ENCODE measurements at regions not wholly inside any gene's neighbourhood (a gene's known extent, or its start where the extent isn't known, plus 50 kb on each side); places are given as distances from the start of the nearest gene placed in this dataset.

DNA sequence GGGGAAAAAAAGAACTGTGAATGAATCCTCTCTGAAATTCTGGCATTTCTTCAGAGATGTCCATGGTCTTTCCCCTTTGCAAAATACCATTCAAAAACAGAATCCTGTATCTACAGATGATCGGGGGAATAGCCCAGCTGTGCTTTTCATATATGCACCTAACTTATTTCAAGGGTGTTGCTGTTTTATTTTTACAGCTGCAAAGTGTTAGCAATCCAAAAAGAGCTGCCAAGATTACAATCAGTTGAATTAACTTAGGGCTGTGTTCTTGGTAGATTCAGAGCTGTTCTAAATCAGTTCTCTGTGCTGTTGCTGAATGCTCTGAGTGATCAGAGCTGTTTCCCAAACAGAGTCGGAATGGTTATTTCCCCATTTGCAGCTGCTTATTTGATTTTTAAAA lies 175.7 kb upstream of the SEMA6D start:
- no peak overlapping the region for H3K27ac Mint-ChIP-seq
- H3K4me3 Mint-ChIP-seq: no peak overlapping the region
- H3K9me3 Mint-ChIP-seq: peaks cover 5% of the 10 kb centered on the region
- H3K36me3 Mint-ChIP-seq (ENCODE audit: low read depth): no peaks in the 10 kb centered on the region
- H3K27me3 Mint-ChIP-seq: no peaks in the 10 kb centered on the region
- DNase-seq: no peak
- no peaks in the 10 kb centered on the region for H3K4me1 Mint-ChIP-seq
- ATAC-seq: no peak

DNA sequence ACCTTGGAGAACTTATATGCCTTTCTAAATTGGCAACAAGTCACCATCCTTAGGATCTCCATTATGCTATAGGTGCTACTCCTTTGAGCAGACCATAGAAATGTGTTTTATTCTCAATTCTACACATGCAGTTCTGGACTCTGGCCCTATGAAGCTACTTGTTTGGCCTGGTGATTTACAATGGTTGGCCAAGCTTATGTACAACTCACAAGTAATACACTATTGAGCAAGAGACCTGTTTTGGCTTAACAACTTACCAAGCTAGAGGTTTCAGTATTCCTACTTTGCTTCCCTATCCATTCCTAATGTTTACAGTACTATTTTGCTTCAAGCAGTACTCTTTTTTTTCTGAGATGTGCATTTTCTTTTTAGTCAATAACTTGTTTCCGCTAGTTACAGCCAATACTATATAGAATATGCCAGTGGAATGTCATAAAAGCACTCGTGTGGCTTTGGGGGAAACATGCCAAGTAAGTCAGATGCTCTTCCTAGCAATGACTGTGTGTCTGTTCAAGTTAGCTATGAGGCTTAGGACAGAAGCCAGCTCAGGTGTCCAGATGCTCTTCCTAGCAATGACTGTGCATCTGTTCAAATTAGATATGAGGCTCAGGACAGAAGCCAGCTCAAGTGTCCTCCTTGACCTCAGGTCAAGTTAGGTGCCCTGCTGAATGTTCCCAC lies 174.9 kb upstream of the SEMA6D start:
- Mint-ChIP-seq H3K27ac (no peak overlapping the region), H3K4me3 (no peak overlapping the region), H3K4me1 (no peaks in the 10 kb centered on the region), H3K27me3 (no peaks in the 10 kb centered on the region), H3K9me3 (peaks cover 9% of the 10 kb centered on the region), H3K36me3 (ENCODE audit: low read depth) (no peaks in the 10 kb centered on the region)
- no peak for ATAC-seq
- no peak for DNase-seq

DNA sequence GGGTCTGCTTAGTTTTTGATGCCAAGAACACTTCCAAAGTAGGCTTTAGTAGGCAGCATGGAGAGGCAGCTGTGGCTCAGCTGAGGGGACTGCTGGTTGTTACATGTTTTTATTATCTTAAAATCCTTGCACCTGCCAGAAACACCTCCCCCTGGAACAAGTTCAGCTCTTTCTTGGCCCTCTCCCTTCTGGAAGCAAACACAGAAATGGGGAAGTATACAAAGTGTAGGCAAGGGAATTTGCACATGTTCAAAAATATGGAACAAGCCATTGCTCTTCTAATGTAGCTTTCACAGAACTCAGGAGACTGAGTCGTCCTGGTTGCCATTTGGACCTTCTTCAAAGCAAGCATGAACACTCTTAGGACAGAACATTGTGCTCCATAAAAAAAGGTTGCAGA lies 169.1 kb upstream of the SEMA6D start:
- DNase-seq (no peak), ATAC-seq (no peak)
- H3K4me1 Mint-ChIP-seq: no peaks in the 10 kb centered on the region
- no peaks in the 10 kb centered on the region for H3K27me3 Mint-ChIP-seq
- H3K27ac Mint-ChIP-seq: no peak overlapping the region
- no peaks in the 10 kb centered on the region for H3K36me3 Mint-ChIP-seq (ENCODE audit: low read depth)
- H3K4me3 Mint-ChIP-seq: no peak overlapping the region
- H3K9me3 Mint-ChIP-seq: peaks cover 9% of the 10 kb centered on the region

DNA sequence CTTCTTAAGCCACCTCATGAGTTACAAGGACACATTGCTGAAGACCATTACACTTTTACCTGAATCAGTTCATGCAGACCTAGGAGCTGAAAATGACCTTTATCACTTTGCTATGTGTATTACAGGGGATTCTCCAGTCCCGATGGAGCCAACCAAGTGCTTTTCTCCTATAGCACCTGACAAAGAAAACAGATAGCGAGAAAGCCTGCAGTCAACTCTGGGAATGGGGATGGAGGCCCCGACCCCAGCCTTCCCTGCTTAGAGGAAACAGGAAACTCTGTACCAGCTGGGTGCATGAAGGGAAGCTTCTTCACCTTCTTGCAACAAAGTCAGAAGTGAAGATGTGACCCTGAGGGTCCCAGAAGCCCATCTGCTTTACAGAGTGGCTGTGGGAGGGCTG lies 168.3 kb upstream of the SEMA6D start:
- Mint-ChIP-seq H3K27ac (no peak overlapping the region), H3K9me3 (peaks cover 9% of the 10 kb centered on the region), H3K36me3 (ENCODE audit: low read depth) (no peaks in the 10 kb centered on the region), H3K4me3 (no peak overlapping the region), H3K27me3 (no peaks in the 10 kb centered on the region), H3K4me1 (no peaks in the 10 kb centered on the region)
- ATAC-seq: no peak
- DNase-seq: no peak

DNA sequence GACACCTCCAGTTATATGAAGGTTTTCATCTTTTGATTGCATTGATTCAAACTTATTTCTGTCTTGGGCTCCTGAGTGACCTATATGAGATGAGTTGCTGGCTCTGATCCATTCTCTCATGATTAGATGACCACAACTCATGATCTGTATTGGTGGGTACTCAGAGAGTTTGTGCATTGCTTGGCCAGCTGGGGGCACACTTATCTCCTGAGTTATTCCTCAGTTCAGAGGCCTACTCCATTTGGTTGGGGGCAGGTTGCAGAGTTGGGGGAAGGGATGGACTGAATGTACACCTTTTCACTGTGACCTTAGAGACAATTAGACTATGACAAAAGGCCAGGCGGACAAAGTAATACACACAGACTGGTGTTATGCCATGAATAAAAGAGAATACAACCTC lies 166.2 kb upstream of the SEMA6D start:
- Mint-ChIP-seq H3K4me3 (no peak overlapping the region), H3K27me3 (no peaks in the 10 kb centered on the region), H3K36me3 (ENCODE audit: low read depth) (no peaks in the 10 kb centered on the region), H3K4me1 (no peaks in the 10 kb centered on the region), H3K27ac (no peak overlapping the region), H3K9me3 (peaks cover 5% of the 10 kb centered on the region)
- DNase-seq (no peak), ATAC-seq (no peak)

DNA sequence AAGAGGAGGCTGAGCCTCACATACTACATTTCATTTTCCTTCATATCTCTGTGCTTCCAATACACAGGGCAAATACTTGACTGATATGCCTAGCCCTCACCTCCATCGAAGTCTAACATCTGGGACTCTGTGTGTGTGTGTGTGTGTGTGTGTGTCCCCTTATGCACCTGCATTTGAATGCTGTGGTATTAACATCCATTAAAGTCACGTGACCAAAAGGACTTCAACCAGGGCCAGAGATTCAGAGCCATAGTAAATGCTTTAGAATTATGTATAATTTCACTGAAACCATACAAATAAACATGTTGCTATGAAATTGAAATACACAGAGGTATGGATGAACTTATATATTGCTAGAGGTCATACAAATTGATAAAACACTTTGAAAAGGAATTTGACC lies 165.8 kb upstream of the SEMA6D start:
- Mint-ChIP-seq H3K4me1 (no peaks in the 10 kb centered on the region), H3K36me3 (ENCODE audit: low read depth) (no peaks in the 10 kb centered on the region), H3K9me3 (peaks cover 3% of the 10 kb centered on the region), H3K27ac (no peak overlapping the region), H3K27me3 (no peaks in the 10 kb centered on the region), H3K4me3 (no peak overlapping the region)
- DNase-seq (no peak), ATAC-seq (no peak)

DNA sequence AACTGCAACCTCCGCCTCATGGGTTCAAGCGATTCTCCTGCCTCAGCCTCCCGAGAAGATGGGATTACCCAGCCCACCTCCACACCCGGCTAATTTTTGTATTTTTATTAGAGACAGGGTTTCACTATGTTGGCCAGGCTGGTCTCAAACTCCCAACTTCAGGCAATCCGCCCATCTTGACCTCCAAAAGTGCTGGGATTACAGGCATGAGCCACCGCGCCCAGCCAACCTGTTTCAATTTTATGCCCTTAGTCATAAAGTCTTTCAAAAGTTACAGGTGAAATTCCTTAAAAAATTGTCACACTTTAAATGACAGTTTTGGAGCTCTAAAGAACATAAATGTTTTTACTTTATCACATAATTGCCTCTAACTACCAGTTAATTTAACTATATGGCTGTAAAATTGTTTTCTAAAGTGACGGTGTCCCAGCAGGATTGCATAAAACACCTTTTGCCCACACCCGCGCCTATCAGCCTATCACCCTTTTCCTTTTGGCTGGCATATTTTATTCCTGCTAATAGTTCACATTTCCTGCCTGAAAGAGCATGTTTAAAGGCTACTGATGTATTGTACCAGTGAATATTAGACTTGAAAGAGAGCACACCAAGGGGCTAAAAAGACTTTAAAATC lies 164.2 kb upstream of the SEMA6D start:
- Mint-ChIP-seq H3K36me3 (ENCODE audit: low read depth) (no peaks in the 10 kb centered on the region), H3K4me1 (no peaks in the 10 kb centered on the region), H3K27ac (no peak overlapping the region), H3K4me3 (no peak overlapping the region), H3K9me3 (peaks cover under 1% of the 10 kb centered on the region), H3K27me3 (peaks cover 2% of the 10 kb centered on the region)
- DNase-seq (no peak), ATAC-seq (no peak)

DNA sequence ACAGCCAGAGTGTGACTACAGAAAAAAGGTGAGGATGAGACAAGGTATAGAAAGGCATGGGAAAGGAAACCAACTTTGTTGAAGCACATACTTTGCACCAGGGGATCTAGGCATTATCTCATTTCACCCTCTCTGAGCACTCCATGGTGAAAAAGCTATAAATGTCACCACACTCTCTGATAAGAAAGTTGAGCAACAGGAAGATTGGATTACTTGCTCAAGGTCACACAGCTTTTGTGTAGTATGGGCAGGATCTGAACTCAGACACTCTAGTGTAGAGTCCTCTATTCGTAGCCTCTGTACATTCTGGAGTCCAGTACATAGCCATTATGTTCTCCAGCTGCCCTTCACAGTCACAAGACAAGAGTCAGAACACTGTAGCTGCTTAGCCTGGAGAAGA lies 163.4 kb upstream of the SEMA6D start:
- Mint-ChIP-seq H3K27me3 (peaks cover 2% of the 10 kb centered on the region), H3K4me1 (no peaks in the 10 kb centered on the region), H3K36me3 (ENCODE audit: low read depth) (no peaks in the 10 kb centered on the region), H3K9me3 (peaks cover 8% of the 10 kb centered on the region), H3K27ac (no peak overlapping the region), H3K4me3 (no peak overlapping the region)
- ATAC-seq (no peak), DNase-seq (no peak)

DNA sequence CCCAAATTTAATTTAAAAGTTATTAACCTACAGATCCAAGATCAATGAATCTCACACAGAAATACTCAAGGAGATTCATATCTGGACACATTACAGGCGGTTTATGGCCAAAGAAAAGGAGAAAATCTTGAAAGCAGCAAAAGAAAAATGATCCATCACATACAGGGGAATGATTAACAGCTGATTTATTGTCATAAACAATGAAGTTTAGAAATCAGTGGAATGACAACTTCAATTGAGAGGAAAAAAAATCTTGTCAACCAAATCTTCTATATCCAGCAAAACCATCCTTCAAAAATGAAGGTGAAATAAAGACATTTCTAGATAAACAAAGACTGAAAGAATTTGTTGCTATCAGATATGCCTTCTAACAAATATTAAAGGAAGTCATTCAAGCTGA lies 156.2 kb upstream of the SEMA6D start:
- Mint-ChIP-seq H3K27ac (no peak overlapping the region), H3K27me3 (peaks cover 2% of the 10 kb centered on the region), H3K9me3 (peaks cover 27% of the 10 kb centered on the region), H3K36me3 (ENCODE audit: low read depth) (no peaks in the 10 kb centered on the region), H3K4me3 (no peak overlapping the region), H3K4me1 (no peaks in the 10 kb centered on the region)
- ATAC-seq (no peak), DNase-seq (no peak)

DNA sequence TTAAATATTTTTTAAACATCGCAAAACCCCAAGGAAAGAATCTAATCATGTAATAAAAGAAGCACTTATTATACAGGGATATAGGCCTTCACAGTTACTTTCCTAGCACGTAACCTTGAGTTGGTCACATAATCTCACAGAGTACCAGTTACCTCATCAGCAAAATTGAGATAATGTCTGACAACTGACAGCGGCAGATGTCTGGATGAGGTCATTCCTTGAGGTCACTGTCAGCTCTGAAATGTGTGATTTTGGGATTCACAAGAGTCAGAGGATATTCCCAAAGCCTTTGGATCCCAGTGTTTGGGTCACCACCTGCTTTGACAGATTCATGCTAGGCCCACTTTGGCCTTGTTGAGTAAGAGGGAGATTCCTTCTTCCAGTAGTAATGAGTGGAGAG lies 151.4 kb upstream of the SEMA6D start:
- H3K4me3 Mint-ChIP-seq: no peak overlapping the region
- peaks cover 3% of the 10 kb centered on the region for H3K9me3 Mint-ChIP-seq
- no peak for ATAC-seq
- no peak overlapping the region for H3K27ac Mint-ChIP-seq
- no peak for DNase-seq
- no peaks in the 10 kb centered on the region for H3K4me1 Mint-ChIP-seq
- no peaks in the 10 kb centered on the region for H3K36me3 Mint-ChIP-seq (ENCODE audit: low read depth)
- no peaks in the 10 kb centered on the region for H3K27me3 Mint-ChIP-seq

DNA sequence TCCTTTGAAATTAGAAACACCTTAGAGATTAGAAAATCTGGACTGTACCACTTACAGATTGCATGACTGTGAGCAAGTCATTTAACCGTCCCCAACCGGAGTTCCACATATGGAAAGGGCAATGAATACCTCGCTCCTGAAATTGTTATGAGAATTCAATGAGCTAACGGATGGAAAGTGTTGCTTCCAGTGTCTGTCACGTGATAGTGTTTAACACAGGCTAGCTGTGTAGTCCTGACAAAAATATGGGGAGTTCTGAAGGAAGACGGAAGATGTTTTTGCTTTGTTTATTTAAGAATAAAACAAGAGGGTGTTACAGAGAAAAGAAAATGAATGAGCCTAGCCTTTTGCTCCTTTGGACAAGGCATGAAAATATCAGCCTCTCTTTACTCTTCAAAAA lies 150.7 kb upstream of the SEMA6D start:
- no peak overlapping the region for H3K4me3 Mint-ChIP-seq
- H3K27me3 Mint-ChIP-seq: no peaks in the 10 kb centered on the region
- ATAC-seq: no peak
- no peak for DNase-seq
- peaks cover 3% of the 10 kb centered on the region for H3K9me3 Mint-ChIP-seq
- no peaks in the 10 kb centered on the region for H3K36me3 Mint-ChIP-seq (ENCODE audit: low read depth)
- H3K4me1 Mint-ChIP-seq: no peaks in the 10 kb centered on the region
- no peak overlapping the region for H3K27ac Mint-ChIP-seq

DNA sequence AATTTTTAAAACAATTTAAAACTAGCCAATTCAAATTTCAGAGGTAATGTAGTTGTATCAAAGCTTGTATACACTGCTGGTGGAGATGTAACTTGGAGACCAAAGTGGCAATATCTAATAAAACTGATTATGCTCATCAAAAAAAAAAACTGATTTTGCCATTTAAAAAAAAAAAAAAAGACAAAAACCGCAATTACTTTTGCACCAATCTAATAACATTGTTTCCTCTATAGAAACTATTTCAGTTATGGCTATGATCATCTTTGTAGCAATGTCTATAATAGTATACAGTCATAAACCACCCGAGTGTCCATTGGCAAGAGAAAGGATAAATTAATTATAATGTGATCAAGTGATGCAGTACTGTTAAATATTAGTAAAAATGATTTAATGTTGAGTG lies 149.3 kb upstream of the SEMA6D start:
- no peaks in the 10 kb centered on the region for H3K27me3 Mint-ChIP-seq
- no peak for ATAC-seq
- DNase-seq: no peak
- peaks cover 3% of the 10 kb centered on the region for H3K9me3 Mint-ChIP-seq
- H3K4me1 Mint-ChIP-seq: no peaks in the 10 kb centered on the region
- no peaks in the 10 kb centered on the region for H3K36me3 Mint-ChIP-seq (ENCODE audit: low read depth)
- H3K4me3 Mint-ChIP-seq: no peak overlapping the region
- H3K27ac Mint-ChIP-seq: no peak overlapping the region

DNA sequence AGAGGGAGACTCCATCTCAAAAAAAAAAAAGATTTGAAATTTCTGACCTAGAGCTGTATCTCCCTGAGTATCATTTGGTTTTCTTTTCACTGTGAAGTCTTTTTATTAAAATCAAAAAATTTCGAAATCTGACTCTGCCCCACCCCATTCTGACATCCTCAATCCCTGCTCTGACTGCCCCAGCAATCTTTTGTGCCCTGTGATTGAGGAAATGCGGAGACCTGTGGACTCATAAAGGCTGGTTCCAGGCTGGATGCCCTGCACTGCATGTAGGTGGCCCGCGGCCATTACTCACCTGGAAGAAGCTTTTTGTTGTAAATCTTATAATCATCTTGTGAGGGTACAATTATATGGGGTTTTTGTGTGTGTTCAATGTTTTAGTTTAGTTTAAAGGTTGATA lies 147.3 kb upstream of the SEMA6D start:
- no peak overlapping the region for H3K27ac Mint-ChIP-seq
- no peaks in the 10 kb centered on the region for H3K9me3 Mint-ChIP-seq
- no peak overlapping the region for H3K4me3 Mint-ChIP-seq
- H3K36me3 Mint-ChIP-seq (ENCODE audit: low read depth): no peaks in the 10 kb centered on the region
- no peaks in the 10 kb centered on the region for H3K4me1 Mint-ChIP-seq
- no peak for DNase-seq
- ATAC-seq: no peak
- H3K27me3 Mint-ChIP-seq: no peaks in the 10 kb centered on the region

DNA sequence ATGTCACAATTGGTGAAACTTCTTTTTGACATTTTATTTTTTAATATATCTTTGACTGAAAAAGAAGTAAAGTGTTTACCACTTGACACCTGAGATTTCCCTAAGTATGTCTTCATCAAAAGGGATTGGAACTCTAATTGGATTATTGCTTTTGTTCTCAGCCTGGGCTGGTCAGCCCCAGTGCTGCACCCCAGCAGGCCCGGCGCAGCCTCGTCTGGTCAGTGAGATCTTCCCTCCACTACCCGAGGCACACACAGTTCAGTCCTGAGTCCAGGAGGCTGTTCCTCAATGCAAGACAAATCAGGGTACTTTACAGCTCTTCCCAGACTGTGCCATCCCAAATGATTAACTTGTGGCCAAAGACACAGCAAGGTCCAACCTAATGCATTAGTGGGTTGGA lies 146.9 kb upstream of the SEMA6D start:
- Mint-ChIP-seq H3K27me3 (no peaks in the 10 kb centered on the region), H3K36me3 (ENCODE audit: low read depth) (no peaks in the 10 kb centered on the region), H3K4me3 (no peak overlapping the region), H3K9me3 (no peaks in the 10 kb centered on the region), H3K27ac (no peak overlapping the region), H3K4me1 (no peaks in the 10 kb centered on the region)
- no peak for ATAC-seq
- DNase-seq: no peak

DNA sequence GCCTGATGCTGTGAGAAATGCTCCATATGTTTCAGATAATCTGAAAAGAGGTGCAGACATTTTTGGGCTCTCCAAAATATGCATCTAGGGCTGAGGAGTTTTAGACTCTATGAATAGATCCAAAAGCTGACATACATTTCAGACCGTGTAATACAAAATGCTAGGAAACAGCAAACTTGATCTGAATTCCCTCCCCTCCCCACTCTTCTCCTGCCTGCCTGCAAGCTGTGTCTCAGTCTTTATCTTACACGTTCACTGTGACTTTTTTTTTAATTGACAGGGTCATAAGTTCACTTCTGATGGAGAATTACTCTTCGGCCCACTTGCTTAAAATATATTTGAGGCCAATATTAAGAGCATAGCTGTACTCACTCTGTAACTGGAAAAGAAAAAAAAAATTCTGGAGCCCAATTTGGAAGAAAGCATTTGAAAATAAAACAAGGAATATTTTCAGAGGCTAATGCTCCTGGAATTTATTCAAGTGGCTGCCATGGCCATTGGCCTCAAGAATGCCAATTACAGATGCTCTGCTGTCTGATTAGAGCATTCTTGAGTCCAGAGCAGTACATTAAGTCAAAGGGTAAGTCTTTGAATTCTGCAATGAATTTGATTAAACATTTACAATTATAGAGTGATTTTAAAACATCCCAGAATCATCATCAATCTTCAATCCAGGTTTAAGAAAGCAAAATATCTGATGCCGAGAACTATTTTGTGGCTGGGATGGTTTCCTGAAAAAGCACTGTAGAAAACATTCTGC lies 146.2 kb upstream of the SEMA6D start:
- DNase-seq: no peak
- H3K4me3 Mint-ChIP-seq: no peak overlapping the region

More for the DNA sequence above, 146.2 kb upstream of the SEMA6D start:
- Mint-ChIP-seq H3K36me3 (ENCODE audit: low read depth) (no peaks in the 10 kb centered on the region), H3K4me1 (no peaks in the 10 kb centered on the region), H3K27me3 (no peaks in the 10 kb centered on the region), H3K27ac (no peak overlapping the region), H3K9me3 (no peaks in the 10 kb centered on the region)
- ATAC-seq: no peak

Measured in activated naive CD8-positive, alpha-beta T cell treated with anti-CD3 and anti-CD28 coated beads, Interleukin-2, amount 50 U/mL, for 24 hours (primary cell).